GM19025 (cell line): ENCODE measurements at regions not wholly inside any gene's neighbourhood (a gene's known extent, or its start where the extent isn't known, plus 50 kb on each side); places are given as distances from the start of the nearest gene placed in this dataset.

Experiments used
- ATAC-seq: cut with Tn5 transposase; IDR thresholded peaks from one replicate; pipeline ENCODE4 v1.9.1; 2021; ENCODE audit warnings: mild to moderate bottlenecking, low read depth, moderate library complexity; ENCODE audit not compliant: unreplicated experiment

- ATAC-seq = no peak
Observed at GRCh38 chr18:28523758-28524475, 347.0 kb upstream of the CDH2 start.

GRCh38 chr18:28522236-28522635 lies 345.3 kb upstream of the CDH2 start:
- ATAC-seq = no peak

- ATAC-seq = no peak
Observed at GRCh38 chr18:28519997-28520396, 343.1 kb upstream of the CDH2 start.

- ATAC-seq = no peak
Observed at GRCh38 chr18:28514699-28515098, 337.8 kb upstream of the CDH2 start.

GRCh38 chr18:28512357-28512756 lies 335.4 kb upstream of the CDH2 start:
- no peak for ATAC-seq

GRCh38 chr18:28511413-28511821 lies 334.5 kb upstream of the CDH2 start:
- no peak for ATAC-seq

- ATAC-seq = no peak
Observed at GRCh38 chr18:28510210-28510609, 333.3 kb upstream of the CDH2 start.

- ATAC-seq = no peak
Observed at GRCh38 chr18:28504066-28504465, 327.1 kb upstream of the CDH2 start.

GRCh38 chr18:28494151-28494550 lies 317.2 kb upstream of the CDH2 start:
- ATAC-seq = no peak

GRCh38 chr18:28485918-28486317 lies 309.0 kb upstream of the CDH2 start:
- ATAC-seq = no peak

GRCh38 chr18:28485210-28485801 lies 308.4 kb upstream of the CDH2 start:
- no peak for ATAC-seq

GRCh38 chr18:28478531-28478930 lies 301.6 kb upstream of the CDH2 start:
- no peak for ATAC-seq

- no peak for ATAC-seq
Observed at GRCh38 chr18:28476302-28476701, 299.4 kb upstream of the CDH2 start.

GRCh38 chr18:28469946-28470345 lies 293.0 kb upstream of the CDH2 start:
- ATAC-seq = no peak

GRCh38 chr18:28468901-28469300 lies 292.0 kb upstream of the CDH2 start:
- no peak for ATAC-seq

GRCh38 chr18:28466204-28466603 lies 289.3 kb upstream of the CDH2 start:
- no peak for ATAC-seq

- no peak for ATAC-seq
Observed at GRCh38 chr18:28459587-28459986, 282.7 kb upstream of the CDH2 start.

- no peak for ATAC-seq
Observed at GRCh38 chr18:28458751-28459150, 281.8 kb upstream of the CDH2 start.

- no peak for ATAC-seq
Observed at GRCh38 chr18:28457784-28458183, 280.9 kb upstream of the CDH2 start.

- no peak for ATAC-seq
Observed at GRCh38 chr18:28455971-28456370, 279.0 kb upstream of the CDH2 start.

- no peak for ATAC-seq
Observed at GRCh38 chr18:28439870-28440269, 262.9 kb upstream of the CDH2 start.

GRCh38 chr18:28438381-28438780 lies 261.5 kb upstream of the CDH2 start:
- no peak for ATAC-seq
